Activated naive CD4-positive, alpha-beta T cell treated with anti-CD3 and anti-CD28 coated beads, Interleukin-2, amount 50 U/mL, for 16 hours (primary cell): ENCODE measurements at regions not wholly inside any gene's neighbourhood (a gene's known extent, or its start where the extent isn't known, plus 50 kb on each side); places are given as distances from the start of the nearest gene placed in this dataset.
"Not testable (repeated sequence)": the region's sequence is repeated elsewhere in the genome, so short reads cannot be mapped to it uniquely, and the experiment has no call there.

ENCODE experiments used
- DNase-seq: peaks from one replicate; pipeline ENCODE4 v3.0.0-alpha.2; 2020

DNA sequence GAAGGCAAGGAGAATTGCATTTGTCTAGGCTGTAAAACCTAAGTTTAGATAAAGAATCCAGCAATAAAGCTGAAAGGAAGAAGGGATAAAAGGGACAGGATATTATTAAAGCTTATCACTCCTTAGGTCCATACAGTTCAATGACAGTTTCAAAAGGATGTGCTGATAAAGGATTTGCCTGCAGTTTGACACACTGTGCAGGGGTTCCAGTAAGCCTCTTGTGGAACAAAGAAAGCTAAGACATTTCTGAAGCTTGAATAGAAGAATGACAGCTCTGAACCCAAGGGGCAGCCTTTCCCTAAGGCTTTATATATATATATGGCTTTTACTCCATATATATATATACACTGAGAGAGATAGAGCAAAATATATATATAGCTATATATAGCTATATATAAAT is 276.8 kb upstream of the GRM3 start:
- no peak for DNase-seq

DNA sequence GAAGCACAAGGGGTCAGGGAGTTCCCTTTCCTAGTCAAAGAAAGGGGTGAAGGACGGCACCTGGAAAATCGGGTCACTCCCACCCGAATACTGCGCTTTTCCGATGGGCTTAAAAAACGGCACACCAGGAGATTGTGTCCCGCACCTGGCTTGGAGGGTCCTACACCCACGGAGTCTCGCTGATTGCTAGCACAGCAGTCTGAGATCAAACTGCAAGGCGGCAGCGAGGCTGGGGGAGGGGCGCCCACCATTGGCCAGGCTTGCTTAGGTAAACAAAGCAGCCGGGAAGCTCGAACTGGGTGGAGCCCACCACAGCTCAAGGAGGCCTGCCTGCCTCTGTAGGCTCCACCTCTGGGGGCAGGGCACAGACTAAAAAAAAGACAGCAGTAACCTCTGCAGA is 303.3 kb upstream of the GRM3 start:
- DNase-seq = not testable (repeated sequence)

- DNase-seq = no peak
Observed at GRCh38 chr7:86339051-86339450, 304.7 kb upstream of the GRM3 start.

DNA sequence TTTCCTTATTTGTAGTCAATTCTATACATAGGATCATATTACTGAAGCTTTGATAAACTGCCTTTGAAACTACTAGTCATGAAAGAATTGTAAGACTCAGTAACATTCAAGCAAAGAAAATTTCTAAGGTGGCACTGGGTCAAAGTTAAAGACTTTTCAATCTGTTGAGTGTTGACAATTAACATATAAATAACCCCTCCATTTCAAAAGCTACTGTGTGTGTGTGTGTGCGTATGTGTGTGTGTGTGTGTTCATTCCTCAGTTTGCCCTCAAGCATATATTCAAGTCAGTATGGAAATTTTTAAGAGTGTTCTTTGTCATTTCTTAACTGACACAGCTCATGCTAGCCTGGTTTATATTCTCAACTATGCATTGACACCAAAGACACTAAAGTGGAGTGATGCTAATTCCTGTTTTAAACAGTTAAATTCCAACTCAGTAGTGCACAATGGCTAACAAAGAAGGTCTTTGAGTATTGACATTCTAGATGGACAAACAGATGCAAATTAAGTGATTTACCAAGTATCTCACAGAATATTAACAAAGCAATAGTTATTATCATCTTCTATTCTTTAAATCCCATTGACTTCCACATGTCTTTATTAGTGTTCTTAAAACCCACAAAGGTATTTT is 314.8 kb upstream of the GRM3 start:
- no peak for DNase-seq

GRCh38 chr7:86326847-86327246 is 316.9 kb upstream of the GRM3 start:
- no peak for DNase-seq

GRCh38 chr7:86320889-86321288 is 322.8 kb upstream of the GRM3 start:
- no peak for DNase-seq

- no peak for DNase-seq
Observed at GRCh38 chr7:86320341-86320740, 323.4 kb upstream of the GRM3 start.

GRCh38 chr7:86313842-86314241 is 329.9 kb upstream of the GRM3 start:
- DNase-seq = no peak

DNA sequence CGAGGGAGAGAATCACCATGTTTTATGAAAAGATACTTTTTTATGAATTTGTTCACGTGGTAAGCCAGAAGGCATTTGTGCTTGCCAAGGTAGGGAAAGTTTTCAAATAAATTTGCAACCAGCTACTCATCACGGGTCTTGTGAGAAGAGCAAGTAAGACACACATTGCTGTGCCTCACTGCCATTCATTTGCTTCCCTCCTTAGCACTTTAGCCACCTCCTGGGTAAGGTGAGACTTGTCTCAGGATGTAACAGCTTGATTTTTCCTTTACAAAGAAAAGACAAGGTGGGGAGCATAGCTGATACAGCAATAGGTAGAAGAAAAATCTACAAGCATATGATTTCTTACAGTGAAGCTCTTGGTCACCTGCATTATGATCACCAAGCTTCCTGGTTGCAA is 342.4 kb upstream of the GRM3 start:
- DNase-seq = no peak

DNA sequence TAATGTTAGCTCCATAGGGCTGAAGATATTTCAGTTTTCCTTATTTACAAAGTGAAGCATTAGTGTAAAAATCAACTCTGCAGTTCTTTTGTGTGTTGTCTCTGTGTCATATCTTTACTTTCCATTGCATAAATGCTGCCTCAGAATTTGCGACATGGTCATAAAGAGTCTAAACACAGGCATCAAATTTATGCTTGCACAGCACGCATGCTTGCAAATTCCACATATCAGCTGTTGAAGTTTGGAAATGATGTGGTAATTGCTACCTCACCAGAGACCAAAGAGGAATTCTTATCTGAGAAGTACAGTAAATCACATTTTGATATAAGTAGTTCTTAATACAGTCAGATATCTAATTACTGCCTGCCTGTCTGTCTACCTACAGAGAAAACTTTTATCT is 348.2 kb upstream of the GRM3 start:
- DNase-seq = no peak

- no peak for DNase-seq
Observed at GRCh38 chr7:86282014-86282682, 361.6 kb upstream of the GRM3 start.

- no peak for DNase-seq
Observed at GRCh38 chr7:86280150-86280549, 363.6 kb upstream of the GRM3 start.

- DNase-seq = no peak
Observed at GRCh38 chr7:86262781-86263180, 380.9 kb upstream of the GRM3 start.

GRCh38 chr7:86257894-86258293 is 385.8 kb upstream of the GRM3 start:
- DNase-seq = no peak

DNA sequence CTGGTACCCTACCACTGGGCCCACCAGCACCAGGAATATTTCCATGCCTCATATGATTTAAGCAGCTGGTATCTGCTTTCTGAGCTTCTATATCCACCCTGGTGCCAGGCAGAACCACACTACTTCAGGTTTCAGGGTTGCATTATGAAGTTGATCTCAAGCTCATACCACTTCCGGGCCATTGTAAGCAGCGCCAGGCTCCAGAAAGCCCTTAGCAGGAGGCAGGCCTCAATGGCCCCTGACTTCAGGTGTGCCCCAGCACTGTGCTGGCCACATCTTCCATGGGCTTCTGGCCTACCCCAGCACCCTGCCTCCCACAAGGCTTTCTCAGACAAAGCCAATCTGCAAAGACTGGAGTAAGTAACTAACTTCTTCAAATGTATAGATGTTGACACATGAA is 391.3 kb upstream of the GRM3 start:
- no peak for DNase-seq

DNA sequence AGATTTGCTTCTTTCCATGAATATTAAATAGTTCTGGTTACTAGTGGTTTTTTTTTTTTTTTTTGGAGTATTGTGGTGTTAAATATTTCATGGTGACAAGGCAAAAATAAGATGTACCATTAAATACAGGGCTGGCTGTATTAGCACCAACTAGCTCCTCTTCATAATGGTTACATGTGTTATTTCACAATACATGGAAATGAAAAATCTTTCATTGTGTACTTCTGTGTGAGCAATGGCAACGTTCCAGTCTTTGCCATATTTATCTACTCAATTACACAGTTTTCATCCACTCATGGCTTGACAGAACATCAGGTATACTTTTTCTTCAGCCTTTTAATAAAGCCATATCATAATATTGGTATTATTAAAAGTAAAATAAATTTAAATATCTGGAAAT is 394.7 kb upstream of the GRM3 start:
- DNase-seq = no peak

GRCh38 chr7:86243171-86243570 is 400.5 kb upstream of the GRM3 start:
- DNase-seq = no peak

DNA sequence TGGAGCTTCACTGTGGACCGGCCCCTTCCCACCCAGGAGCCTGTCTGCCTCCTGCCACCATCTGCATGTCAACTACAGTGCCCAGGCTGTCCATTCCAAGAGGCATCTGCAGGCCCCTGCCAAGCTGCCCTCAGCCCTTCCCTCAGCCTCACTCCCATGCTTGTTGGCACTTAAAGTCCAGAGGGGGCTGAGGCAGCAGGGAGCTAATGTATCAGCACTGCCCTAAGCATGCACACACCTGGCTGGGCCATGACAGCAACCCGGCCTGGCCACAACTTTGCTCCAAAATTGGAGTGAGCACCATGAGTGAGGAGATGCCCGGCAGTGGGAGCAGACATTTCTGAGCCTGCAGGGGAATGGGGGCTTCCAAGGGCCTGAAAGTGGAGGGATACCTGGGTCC is 417.5 kb upstream of the GRM3 start:
- no peak for DNase-seq

DNA sequence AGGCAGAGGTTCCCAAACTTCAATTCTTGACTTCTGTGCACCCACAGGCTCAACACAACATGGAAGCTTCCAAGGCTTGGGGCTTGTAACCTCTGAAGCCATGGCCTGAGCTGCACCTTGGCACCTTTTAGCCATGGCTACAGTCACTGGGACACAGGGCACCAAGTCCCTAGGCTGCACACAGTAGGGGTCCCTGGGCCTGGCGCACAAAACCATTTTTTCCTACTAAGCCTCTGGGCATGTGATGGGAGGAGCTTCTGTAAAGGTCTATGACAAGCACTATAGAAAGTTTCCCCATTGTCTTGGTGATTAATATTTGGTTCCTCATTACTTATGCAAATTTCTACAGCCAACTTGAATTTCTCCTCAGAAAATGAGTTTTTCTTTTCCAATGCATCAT is 420.9 kb upstream of the GRM3 start:
- DNase-seq = no peak

GRCh38 chr7:86214734-86215133 is 429.0 kb upstream of the GRM3 start:
- DNase-seq = no peak

DNA sequence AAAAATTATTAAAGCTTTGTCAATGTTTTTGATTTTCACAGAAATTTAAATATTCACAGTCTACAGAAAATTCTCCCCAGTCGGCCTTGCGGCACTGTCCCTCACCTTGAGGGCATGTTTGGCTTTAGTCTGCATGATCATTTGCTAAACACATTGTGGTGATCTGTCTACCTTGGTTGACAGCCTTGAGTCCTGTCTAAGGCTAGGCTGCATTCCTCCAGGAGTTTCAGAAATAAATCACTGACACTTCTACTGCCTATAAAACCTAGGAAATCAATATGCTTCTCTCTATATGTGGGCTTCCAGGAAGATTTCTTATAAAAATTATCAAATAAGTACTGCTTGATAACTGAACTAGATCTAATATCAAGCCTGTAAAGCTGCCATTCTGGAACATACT is 430.7 kb upstream of the GRM3 start:
- no peak for DNase-seq

DNA sequence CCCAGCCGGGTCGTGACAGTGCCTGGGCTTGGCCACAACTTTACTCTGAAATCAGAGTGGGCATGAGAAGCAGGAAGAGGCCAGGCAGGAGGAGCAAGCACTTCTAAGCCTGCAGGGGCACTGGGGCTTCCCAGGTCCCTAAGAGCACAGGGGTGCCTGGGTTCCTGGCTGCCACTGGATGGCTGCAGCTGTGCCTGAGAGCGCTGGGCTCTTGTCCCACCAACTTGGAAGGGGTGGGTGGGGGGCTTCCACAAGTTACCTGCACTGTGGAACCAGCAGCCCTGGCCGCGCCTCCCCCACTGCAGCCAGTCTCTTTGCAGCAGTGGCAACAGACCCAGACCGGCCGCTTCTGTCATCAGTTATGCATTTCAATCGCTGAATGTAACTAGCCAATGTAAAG is 434.7 kb upstream of the GRM3 start:
- DNase-seq = no peak

DNA sequence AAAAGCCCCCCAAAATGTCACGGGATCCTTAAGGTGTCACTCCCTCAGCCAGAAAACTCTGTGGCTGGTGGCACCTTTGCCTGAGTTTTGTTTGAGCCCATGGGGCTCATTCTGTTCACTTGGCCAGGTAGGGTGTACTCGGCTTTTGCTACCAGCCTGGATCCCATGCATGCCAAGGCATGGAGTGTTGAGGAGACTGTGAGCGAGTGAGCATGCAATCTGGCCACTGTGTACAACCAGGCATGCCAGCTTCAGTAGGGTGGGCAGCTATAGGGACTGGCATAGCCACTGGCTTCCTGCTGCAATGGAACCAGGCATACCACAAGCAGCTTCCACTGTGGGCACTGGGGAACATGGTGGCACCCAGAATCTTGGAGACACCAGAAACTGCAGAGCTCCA is 436.0 kb upstream of the GRM3 start:
- no peak for DNase-seq

DNA sequence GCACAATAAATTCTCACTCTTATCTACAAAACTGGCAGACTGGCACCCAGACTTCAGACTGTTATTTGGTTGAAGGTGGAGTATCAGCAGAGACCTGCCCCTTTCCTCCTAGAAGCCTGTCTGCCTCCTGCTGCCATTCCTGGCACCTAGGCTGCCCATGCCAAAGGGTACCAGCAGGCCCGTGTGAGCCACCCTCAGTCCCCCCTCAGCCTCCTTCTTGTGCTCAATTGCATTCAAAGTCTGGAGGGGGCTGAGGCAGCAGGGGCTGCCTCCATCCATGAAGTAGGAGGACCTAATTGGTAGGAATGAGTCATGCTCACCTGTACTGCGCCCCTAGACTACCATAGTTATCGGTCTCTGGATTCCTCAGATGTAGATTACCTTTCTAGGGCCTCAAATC is 440.9 kb upstream of the GRM3 start:
- no peak for DNase-seq

DNA sequence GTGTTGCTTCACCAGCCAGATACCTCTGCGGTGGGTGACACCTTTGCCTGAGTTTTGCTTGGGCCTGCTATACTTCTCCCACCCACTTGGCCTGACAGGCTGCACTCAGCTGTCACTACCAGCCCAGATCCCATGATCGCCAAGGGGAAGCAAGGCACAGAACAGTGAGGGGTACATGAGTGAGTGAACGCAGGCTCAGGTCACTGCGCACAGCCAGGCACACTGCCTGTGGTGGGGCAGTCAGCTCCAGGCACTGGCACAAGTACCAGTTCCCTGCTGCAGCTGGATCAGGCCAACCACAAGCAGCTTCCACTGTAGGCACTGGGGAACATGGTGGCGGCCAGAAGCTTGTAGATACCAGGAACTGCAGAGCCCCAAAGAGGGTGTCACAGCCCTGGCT is 441.9 kb upstream of the GRM3 start:
- DNase-seq = no peak
